SKM-1 treated with dmso at 0.1 percent for 144 hours (cell line): ENCODE measurements at regions not wholly inside any gene's neighbourhood (a gene's known extent, or its start where the extent isn't known, plus 50 kb on each side); places are given as distances from the start of the nearest gene placed in this dataset.
"Not testable (repeated sequence)": the region's sequence is repeated elsewhere in the genome, so short reads cannot be mapped to it uniquely, and the experiment has no call there.

Experiments
- DNase-seq: peaks from one replicate; lab custom pipeline; 2025; ENCODE audit not compliant: unreplicated experiment; lab: John Stamatoyannopoulos, UW

DNA sequence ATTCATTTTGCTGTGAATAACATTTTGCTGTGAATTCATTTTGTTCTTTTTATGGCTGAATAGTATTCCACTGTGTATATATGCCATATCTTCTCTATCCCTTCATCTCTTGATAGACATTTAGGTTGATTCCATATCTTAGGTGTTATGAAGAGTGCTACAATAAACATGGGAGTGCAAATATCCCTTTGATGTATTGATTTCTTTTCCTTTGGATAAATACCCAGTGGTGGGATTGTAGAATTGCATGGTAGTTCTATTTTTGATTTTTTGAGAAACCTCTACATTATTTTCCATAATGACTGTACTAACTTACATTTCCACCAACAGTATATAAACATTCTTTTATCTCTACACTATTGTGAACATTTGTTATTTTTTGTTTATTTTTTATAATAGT is 555.9 kb downstream of the PDHA2 start:
- DNase-seq, result no peak

DNA sequence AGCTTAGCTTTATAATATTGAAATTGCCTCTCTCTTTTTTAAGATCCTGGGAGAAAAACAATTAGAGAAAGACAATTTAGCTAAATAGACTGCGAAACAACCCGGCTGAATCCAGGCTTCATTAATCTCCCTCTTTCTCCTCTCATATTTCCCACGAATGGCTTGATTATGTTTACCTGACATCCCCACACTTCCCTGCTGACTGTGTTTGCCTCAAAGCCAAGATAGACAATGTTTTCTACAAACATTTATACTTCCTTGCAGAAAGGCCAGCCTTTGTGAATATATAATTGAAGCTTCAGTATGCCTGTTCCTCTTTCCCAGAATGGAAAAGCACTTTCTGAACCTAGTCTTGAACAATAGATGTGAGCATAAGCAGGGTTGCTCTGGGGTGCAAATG is 566.8 kb downstream of the PDHA2 start:
- DNase-seq, result no peak

DNA sequence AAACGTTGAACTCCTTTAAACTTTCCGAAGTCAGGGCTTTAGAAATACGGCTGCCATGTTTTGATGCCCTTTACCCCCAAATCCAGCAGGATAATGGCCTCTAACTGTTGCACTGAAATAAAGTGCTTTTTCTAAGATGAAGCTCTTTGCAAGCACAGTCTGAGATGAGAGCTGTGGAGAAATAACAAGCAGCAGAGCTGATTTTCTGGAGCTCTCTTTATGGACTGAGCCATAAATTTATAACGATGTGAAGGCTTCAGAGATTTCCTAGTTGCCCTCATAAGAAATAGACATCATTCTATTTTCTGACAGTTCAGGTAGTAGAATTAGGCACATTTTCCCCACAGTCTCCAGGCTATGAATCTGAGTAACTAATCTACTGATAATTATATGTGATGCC is 567.3 kb downstream of the PDHA2 start:
- no peak for DNase-seq

DNA sequence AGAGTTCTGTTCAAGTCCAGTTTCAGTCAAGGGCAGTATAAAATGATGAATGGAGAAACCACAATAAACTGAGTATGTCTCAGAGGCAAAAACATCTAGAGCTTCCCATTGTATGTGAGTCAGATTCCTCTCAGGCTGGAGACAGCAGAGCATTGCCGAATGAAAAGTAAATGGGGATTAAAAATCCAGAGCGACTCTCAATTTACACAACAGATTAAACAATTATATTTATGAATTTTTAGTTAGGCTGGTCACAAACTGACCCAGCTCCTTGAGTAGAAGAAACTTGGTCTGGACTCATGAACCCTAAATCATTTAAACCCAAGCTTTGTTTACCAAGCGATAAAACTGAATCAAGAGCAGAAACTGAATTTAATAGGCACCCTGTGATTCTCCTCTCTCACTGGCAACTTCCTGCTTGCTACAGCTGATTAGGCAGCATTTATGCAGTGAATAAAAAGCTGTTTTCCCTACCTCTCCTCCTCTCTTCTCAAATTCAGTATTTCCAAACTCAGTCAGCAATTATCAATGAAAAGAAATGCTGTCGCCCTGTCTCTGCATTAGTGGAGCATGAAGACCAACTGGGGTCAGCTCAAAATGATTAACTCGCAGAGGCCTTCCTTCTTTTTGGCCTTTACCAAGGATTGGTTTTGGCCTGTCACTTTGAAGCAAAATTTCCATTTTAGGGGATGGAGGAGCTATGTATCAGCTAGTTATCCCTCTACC is 568.0 kb downstream of the PDHA2 start:
- DNase-seq, result no peak

DNA sequence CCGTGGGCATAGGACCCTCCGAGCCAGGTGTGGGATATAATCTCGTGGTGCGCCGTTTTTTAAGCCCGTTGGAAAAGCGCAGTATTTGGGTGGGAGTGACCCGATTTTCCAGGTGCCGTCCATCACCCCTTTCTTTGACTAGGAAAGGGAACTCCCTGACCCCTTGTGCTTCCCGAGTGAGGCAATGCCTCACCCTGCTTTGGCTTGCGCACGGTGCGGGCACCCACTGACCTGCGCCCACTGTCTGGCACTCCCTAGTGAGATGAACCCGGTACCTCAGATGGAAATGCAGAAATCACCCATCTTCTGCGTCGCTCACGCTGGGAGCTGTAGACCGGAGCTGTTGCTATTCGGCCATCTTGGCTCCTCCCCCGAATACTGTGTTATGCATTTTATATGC is 575.0 kb downstream of the PDHA2 start:
- DNase-seq, result not testable (repeated sequence)

DNA sequence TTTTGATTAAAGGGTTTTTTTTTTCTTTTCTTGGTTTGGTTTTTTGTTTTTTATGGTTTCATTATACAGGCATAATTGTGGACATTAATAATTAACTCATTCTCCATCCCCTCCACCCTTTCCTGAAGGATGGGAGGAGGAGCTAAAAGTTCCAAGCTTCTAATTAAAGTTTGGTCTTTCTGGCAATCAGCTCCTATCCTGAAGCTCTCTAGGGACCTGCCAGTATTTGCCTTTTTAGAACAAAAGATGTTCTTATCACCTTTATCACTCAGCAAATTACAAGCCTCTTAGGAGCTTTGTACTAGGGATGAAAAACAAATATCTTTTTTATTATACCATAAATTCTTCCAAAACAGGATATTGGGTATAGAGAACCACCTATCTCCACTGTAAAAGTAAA is 589.8 kb downstream of the PDHA2 start:
- no peak for DNase-seq

DNA sequence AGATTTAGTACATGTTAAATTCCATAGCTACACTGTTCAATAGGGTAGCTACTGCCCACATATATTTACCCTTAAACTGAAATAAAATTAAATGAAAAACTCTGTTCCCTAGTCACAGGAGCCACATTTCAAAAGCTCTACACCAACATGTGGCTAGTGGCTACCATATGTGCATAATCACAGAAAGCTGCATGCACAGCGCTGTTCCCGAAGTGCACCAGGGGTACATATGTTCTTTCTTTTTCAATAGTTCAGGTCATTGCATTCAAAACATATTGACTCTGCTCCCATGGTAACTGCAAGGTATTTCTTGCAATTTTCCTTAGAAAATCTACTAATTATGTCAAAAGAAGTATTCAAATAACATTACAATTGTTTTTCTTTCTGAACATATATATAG is 591.2 kb downstream of the PDHA2 start:
- DNase-seq, result no peak

DNA sequence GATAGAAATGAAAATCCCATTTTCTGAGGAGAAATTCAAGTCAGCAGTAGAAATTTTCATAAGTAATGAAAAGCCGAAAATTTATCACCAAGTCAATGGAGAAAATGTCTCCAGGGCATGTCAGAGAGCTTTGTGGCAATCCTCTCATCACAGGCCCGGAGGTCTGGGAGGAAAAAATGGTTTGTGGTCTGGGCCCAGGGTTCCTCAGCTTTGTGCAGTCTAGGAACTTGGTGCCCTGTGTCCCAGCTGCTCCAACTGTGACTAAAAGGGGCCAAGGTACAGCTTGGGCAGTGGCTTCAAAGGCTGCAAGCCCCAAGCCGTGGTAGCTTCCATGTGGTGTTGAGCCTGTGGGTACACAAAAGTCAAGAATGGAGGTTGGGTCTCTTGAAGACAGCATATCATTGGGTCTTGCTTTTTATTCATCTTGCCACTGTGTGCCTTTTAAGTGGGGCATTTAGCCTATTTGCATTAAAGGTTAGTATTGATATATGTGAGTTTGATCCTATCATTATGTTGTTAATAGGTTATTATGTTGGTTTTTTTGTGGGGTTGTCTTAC is 608.5 kb downstream of the PDHA2 start:
- DNase-seq, result no peak

DNA sequence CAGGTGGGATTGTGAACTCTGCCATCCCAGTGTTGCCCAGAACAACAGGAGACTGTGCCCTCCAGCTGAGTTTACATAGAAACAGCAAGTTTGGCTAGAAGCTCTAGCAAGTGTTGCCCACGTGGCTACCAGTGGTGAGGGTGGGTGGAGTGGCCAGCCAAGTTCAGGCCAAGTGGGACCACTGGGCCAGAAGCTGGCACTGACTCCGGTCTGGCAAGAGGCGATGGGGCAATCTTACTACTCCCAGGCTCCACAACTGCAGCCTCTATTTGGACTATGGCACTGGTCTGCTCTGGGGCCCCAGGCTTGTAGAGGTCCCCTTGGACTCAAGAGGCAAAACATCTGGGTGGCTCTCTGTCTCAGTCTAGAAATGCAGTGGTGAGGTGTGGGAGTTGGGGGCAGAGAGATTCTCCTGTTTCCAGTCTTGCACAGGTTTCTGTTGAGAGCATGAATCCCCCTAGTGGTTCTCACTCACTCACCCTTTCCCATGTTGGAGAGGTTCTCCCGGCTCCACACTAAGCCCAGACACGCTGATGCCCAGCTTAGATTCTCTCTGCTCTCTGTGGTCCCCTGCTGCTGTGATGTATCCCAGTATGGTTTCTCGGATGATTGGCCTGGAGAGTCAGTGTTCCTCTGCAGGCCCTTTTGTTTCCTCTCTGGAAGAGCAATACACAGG is 615.3 kb downstream of the PDHA2 start:
- DNase-seq, result no peak

DNA sequence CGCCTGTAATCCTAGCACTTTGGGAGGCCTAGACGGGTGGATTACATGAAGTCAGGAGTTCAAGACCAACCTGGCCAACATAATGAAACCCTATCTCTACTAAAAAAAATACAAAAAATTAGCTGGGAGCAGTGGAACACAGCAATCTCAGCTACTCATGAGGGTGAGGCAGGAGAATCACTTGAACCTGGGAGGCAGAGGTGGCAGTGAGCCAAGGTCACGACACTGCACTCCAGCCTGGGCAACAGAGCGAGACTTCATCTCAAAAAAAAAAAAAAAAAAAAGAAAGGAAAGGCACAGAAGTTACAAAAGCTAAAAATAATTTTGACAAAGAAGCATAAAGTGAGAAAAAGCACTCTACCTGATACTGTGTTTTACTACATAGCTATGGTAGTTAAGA is 618.1 kb downstream of the PDHA2 start:
- DNase-seq, result not testable (repeated sequence)

DNA sequence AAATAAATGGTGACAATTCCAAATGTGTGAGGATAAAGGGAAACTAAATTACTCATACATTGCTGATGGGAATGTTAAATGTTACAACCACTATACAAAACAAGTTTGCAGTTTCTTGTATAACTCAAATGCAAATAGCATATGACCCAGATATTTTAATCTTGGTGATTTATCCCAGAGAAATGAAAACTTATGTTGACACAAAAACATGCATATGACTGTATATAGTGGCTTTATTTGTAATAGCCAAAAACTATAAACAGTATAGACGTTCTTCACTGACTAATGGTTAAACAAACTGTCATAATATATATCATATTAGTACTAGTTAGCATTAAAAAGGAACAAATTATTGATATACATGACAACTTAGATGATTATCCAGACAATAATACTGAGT is 619.2 kb downstream of the PDHA2 start:
- no peak for DNase-seq

DNA sequence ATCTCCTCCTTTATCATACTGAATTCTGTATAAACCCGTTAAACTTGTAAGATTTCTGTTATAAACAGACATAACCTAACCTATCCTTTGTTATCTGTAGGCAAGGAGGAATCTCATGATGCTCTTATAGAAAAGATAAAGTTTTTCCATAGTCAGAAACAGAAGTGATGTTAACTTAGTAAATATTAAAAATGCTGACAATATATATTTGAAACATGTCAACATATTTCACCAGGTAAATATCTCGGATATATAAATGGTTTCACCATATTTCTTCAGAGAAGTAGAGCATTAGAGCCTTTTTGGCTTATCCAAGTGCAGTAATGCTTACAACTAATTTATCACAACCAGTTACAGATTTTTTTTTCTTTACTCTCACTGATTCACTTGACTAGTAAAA is 625.9 kb downstream of the PDHA2 start:
- no peak for DNase-seq

DNA sequence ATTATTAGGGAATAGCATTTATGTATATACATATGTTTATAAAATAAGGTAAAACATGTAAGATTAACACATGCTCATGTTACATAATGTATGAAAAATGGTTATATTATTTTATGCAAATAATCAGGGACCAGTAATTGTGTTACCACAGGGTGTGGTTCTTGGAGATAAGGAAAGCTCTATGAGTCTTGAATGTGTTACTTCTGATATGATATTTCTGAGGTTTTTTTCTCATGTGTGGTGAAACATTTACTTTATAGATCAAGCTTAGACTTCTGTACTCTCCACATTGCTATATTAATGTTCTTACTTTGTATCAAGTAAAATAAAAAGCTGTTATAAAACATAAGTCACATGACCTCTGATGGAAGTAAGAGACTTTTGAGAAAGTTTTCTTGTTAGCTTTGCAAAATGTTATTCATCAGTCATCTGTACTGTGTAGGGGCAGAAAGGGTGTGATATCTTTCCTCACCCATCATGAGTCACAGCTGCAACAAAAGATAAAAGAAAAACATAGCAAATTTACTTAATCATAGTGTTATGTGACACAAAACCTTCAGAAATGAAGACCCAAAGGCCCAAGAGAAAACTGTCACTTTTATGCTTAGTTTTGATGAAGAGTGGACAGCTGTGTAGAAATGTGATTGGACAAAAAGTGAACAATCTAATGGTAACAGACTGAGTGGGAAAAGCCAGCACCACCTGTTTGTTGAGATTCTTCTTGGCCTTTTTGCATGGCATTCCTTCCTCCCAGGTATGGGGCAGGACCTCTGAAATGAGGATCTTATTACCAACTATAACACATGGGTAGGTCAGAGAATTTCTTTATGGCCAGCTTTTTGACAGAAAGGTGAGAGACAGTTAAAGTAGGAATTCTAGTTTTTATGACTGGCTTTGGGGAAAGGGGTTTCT is 632.3 kb downstream of the PDHA2 start:
- no peak for DNase-seq

DNA sequence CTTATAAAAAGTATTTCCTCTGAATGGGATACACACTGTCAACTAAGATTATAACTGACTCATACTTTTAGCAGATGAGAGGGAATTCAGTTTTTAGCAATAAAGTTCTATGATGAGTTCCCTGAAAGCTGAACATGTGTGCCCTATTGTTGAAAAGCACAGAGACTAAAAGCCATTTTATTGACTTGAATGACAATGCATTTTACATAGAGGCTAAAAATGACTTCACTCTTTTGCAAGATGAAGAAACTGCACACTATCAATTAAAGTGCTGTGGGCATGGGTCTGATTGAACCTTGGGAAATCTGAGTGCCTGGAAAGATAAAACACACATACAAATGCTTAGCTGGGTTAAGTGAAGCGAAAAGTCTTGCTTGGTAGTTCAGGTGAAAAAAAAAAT is 633.4 kb downstream of the PDHA2 start:
- DNase-seq, result no peak

DNA sequence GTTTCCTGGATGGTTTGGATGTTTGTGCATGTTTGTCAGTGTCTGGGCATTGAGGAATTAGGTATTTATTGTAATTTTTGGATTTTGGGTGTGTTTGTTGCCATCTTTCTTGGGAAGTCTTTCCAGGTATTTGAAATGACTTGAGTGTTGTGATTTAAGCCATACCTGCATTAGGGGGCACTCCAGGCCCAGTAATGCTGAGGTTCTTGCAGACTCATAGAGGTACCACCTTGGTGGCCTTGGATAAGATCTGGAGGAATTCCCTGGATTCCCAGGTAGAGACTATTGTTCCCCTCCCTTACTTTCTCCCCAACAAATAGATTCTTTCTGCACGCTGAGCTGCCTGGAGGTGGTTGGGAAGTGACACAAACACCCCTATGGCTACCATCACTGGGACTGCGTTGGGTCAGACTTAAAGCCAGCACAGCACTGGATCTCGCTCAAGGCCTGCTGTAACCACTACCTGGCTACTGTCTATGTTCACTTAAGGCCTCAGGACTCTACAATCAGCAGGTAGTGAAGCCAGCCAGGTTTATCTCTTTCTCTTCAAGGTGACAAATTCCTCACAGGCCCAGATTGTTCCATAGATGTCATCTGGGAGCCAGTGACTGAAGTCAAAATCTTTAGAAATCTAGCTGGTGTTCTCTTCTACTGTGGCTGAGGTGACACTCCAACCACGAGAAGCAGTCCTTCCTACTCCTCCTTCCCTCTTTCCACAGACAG is 643.6 kb downstream of the PDHA2 start:
- DNase-seq, result no peak

DNA sequence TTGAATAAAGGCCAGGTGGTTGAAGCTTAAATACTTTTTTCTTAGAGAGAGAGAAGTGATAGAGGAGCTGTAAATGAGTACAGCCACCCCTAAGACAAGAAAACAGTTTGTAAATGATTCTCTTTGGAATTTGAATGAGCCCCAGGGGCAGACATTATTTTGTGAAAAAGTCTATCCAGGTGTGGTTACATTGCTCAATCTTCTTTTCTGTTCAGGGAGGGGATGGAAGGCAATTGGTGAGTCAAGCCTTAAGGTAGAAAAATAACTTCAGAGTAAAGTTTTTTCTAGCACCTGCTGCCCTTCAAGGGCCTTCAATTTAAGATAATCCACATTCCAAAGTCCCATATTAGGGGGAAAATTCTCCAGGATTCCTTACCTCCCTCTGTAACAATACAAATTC is 646.7 kb downstream of the PDHA2 start:
- DNase-seq, result no peak

DNA sequence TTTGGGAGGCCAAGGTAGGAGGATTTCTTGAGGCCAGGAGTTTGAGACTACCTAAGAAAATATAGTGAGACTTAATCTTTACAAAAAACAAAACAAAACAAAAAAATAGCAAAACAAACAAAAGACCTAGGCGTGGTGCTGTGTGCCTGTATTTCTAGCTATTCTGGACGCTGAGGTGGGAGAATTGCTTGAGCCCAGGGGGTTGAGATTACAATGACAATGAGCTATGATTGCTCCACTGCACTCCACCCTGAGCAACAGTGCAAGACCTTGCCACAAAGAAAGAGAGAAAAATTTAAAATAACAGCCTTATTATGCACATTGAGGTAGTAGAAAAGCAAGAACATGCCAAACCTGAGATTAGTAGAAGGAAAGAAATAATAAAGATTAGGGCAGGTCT is 657.7 kb downstream of the PDHA2 start:
- no peak for DNase-seq

DNA sequence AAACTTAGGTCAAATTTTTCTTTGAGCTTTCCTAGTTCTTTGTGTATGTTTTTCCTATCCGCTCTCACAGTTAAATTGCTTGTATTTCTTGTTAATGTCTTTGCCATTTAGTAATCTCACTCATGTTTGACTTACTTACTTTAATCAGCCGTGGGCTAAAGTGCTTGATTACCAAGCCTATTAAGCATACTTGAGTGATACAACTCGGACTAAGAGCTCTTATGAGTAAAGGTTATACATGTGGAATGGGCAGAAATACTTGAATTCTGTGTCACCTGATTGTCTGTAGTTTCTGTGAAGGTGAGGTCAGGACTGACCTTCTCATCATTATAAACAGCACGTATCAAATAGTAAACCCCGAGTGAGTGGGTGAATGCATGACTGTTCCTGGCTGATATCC is 664.5 kb downstream of the PDHA2 start:
- no peak for DNase-seq

DNA sequence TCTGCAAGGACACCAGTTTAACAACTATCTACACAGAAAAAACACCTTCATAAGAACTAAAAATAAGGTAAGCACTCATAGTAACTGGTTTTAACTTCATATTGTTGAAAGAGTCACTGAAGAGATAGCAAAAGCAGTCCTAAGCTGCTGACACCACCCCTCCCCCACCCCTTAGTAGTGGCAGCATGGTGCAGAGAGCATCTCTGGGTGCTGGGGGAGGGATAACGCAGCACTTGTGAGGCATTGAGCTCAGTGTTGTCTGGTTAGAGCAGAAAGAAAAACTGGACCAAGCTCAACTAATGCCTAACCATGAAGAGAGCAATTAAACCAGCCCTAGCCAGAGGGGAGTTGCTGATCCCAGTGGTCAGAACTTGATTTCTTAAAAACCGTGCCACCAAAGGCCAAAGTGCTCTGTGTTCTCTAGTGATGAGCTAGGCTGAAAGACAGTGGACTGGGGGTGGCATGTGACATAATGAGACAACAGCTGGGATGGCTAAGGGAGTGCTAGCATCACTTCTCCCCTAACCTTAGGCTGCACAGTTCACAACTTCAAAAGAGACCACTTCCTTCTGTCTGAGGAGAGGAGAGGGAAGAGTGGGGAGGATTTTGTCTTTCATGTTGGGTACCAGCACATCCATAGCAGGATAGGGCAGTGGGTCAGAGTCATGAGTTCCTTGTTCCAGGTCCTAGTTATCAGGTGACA is 669.3 kb downstream of the PDHA2 start:
- no peak for DNase-seq

DNA sequence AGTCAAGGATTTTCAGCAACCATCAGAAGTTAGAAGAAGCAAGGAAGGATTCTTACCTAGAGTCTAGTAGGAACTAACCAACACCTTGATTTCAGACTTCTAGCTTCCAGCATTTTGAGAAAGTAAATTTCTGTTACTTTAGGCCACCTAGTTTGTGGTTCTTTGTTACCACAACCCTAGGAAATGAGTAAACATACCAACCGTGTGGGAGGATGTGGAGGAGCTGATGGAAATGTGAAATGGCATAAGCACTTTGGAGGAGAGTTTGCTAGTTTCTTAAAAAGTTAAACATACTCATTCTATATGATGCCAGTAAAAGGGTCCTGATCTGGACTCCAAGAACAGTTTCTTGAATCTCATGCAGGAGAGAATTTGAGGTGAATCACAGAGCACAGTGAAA is 679.4 kb downstream of the PDHA2 start:
- no peak for DNase-seq
